Smooth muscle cell (in vitro differentiated cells): ENCODE measurements at regions not wholly inside any gene's neighbourhood (a gene's known extent, or its start where the extent isn't known, plus 50 kb on each side); places are given as distances from the start of the nearest gene placed in this dataset.
"Not testable (repeated sequence)": the region's sequence is repeated elsewhere in the genome, so short reads cannot be mapped to it uniquely, and the experiment has no call there.

Experiments used
- DNase-seq: peaks from one replicate; lab custom pipeline; 2025; ENCODE audit not compliant: unreplicated experiment; lab: John Stamatoyannopoulos, UW
- H2AFZ ChIP-seq: fragments of 200-600 bp; sonication (generic); 2 replicates; pipeline ENCODE4 v1.6.0; 2016; ENCODE audit warnings: antibody characterized with exemption, low read depth, mild to moderate bottlenecking
- H3F3A ChIP-seq: fragments of 200-600 bp; sonication (generic); 2 replicates; pipeline ENCODE4 v1.6.0; 2017; ENCODE audit warnings: antibody characterized with exemption, low read depth
- H3K27ac ChIP-seq: fragments of 200-600 bp; sonication (generic); 2 replicates; pipeline ENCODE4 v1.5.1; 2016; ENCODE audit warnings: low read depth, mild to moderate bottlenecking
- H3K27me3 ChIP-seq: fragments of 200-600 bp; sonication (generic); 2 replicates; pipeline ENCODE4 v1.6.1; 2016; ENCODE audit warnings: low read depth, mild to moderate bottlenecking
- H3K36me3 ChIP-seq: fragments of 200-600 bp; sonication (generic); 2 replicates; pipeline ENCODE4 v1.5.1; 2016; ENCODE audit warnings: low read depth
- H3K4me1 ChIP-seq: fragments of 200-600 bp; sonication (generic); 2 replicates; pipeline ENCODE4 v1.5.1; 2016; ENCODE audit warnings: low read depth
- H3K4me2 ChIP-seq: fragments of 200-600 bp; sonication (generic); 2 replicates; pipeline ENCODE4 v1.6.0; 2016; ENCODE audit warnings: mild to moderate bottlenecking
- H3K4me3 ChIP-seq: fragments of 200-600 bp; sonication (generic); 2 replicates; pipeline ENCODE4 v1.5.1; 2016; ENCODE audit warnings: mild to moderate bottlenecking
- H3K79me2 ChIP-seq: fragments of 200-600 bp; sonication (generic); 2 replicates; pipeline ENCODE4 v1.6.0; 2016; ENCODE audit warnings: low read depth, mild to moderate bottlenecking
- H3K9ac ChIP-seq: fragments of 200-600 bp; sonication (generic); 2 replicates; pipeline ENCODE4 v1.6.0; 2016; ENCODE audit warnings: low read depth
- H3K9me3 ChIP-seq: fragments of 200-600 bp; sonication (generic); replicated peaks from 2 replicates; pipeline ENCODE4 v1.5.1; 2016; ENCODE audit warnings: low read depth
- H4K20me1 ChIP-seq: fragments of 200-600 bp; sonication (generic); 2 replicates; pipeline ENCODE4 v1.6.0; 2016; ENCODE audit warnings: low read depth
- WGBS: methylation state at CpG from one replicate; pipeline ENCODE4 v1.1.7; 2016; ENCODE audit warnings: low lambda C conversion rate; 5-methylcytosine and 5-hydroxymethylcytosine counted together
- TF ChIP-seq, protein P1 (sequence below): fragments of 200-600 bp; sonication (generic); IDR thresholded peaks from 2 replicates; pipeline ENCODE4 v1.5.1; 2017; ENCODE audit warnings: borderline replicate concordance, mild to moderate bottlenecking, antibody characterized with exemption; ENCODE audit not compliant: insufficient read depth, poor library complexity, severe bottlenecking

GRCh38 chr7:84735677-84736076, 451.2 kb downstream of the SEMA3D start:
- WGBS, result 90% methylated on average over 1 of the region's 1 CpG
- no peak overlapping the region for H3K9ac ChIP-seq
- H3K27ac ChIP-seq, result no peak overlapping the region
- H3K27me3 ChIP-seq, result no peaks in the 10 kb centered on the region
- H3K4me2 ChIP-seq, result no peak overlapping the region
- DNase-seq, result no peak
- TF ChIP-seq, protein P1, sequence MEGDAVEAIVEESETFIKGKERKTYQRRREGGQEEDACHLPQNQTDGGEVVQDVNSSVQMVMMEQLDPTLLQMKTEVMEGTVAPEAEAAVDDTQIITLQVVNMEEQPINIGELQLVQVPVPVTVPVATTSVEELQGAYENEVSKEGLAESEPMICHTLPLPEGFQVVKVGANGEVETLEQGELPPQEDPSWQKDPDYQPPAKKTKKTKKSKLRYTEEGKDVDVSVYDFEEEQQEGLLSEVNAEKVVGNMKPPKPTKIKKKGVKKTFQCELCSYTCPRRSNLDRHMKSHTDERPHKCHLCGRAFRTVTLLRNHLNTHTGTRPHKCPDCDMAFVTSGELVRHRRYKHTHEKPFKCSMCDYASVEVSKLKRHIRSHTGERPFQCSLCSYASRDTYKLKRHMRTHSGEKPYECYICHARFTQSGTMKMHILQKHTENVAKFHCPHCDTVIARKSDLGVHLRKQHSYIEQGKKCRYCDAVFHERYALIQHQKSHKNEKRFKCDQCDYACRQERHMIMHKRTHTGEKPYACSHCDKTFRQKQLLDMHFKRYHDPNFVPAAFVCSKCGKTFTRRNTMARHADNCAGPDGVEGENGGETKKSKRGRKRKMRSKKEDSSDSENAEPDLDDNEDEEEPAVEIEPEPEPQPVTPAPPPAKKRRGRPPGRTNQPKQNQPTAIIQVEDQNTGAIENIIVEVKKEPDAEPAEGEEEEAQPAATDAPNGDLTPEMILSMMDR, result no peak
- no peak overlapping the region for H3K4me3 ChIP-seq
- no peak overlapping the region for H2AFZ ChIP-seq
- no peaks in the 10 kb centered on the region for H3F3A ChIP-seq
- H3K4me1 ChIP-seq, result no peaks in the 10 kb centered on the region
- no peaks in the 10 kb centered on the region for H4K20me1 ChIP-seq
- no peaks in the 10 kb centered on the region for H3K36me3 ChIP-seq
- H3K9me3 ChIP-seq, result no peaks in the 10 kb centered on the region
- no peaks in the 10 kb centered on the region for H3K79me2 ChIP-seq

DNA sequence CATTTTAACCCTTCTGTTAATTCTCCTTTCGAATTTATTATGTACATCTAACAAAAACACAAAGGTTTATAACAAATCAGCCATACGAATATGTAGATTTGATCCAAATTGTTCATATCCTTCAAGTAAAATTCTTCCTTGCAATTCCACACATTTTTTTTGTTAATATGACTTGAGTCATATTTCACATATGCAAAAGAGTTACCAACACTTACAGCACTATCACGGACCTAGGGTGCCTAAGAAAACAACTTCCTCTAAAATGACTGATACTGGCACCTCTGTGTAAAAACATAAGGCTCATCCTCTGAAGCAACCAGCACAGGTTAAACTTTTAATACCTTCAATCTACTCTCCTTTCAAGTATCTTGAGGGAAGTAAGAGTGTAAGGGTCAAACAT, 451.8 kb downstream of the SEMA3D start:
- H3K4me3 ChIP-seq, result no peak overlapping the region
- no peak overlapping the region for H3K4me2 ChIP-seq
- no peak overlapping the region for H3K27ac ChIP-seq
- no peaks in the 10 kb centered on the region for H3K27me3 ChIP-seq
- no peak overlapping the region for H3K9ac ChIP-seq
- H3F3A ChIP-seq, result no peaks in the 10 kb centered on the region
- no peaks in the 10 kb centered on the region for H4K20me1 ChIP-seq
- H2AFZ ChIP-seq, result no peak overlapping the region
- TF ChIP-seq, protein P1, result no peak
- no peaks in the 10 kb centered on the region for H3K4me1 ChIP-seq
- WGBS, result 89% methylated on average over 3 of the region's 3 CpGs
- H3K36me3 ChIP-seq, result no peaks in the 10 kb centered on the region
- DNase-seq, result no peak
- no peaks in the 10 kb centered on the region for H3K79me2 ChIP-seq
- no peaks in the 10 kb centered on the region for H3K9me3 ChIP-seq

DNA sequence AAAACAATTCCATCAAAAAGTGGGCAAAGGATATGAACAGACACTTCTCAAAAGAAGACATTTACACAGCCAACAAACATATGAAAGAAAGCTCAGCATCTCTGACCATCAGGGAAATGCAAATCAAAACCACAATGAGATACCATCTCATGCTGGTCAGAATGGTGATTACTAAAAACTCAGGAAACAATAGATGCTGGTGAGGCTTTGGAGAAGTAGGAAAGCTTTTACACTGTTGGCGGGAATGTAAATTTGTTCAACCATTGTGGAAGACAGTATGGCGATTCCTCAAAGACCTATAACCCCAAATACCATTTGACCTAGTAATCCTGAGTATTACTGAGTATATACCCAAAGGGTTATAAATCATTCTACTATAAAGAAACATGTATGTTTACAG, 452.9 kb downstream of the SEMA3D start:
- not testable (repeated sequence) for H3F3A ChIP-seq, H2AFZ ChIP-seq, H3K79me2 ChIP-seq, H3K4me2 ChIP-seq, DNase-seq, H3K36me3 ChIP-seq, H3K9ac ChIP-seq, H3K27me3 ChIP-seq, H3K9me3 ChIP-seq, H3K4me3 ChIP-seq, H4K20me1 ChIP-seq, H3K27ac ChIP-seq, H3K4me1 ChIP-seq
- WGBS, result 88% methylated on average over 2 of the region's 2 CpGs

DNA sequence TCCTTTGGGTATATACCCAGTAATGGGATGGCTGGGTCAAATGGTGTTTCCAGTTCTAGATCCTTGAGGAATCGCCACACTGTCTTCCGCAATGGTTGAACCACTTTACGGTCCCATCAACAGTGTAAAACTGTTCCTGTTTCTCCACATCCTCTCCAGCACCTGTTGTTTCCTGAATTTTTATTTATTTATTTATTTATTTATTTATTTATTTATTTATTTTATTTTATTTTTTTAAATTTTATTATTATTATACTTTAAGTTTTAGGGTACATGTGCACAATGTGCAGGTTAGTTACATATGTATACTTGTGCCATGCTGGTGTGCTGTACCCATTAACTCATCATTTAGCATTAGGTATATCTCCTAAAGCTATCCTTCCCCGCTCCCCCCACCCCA, 456.0 kb downstream of the SEMA3D start:
- H3K9ac ChIP-seq, H3F3A ChIP-seq, H3K27me3 ChIP-seq, H2AFZ ChIP-seq, H3K4me1 ChIP-seq, H4K20me1 ChIP-seq, H3K36me3 ChIP-seq, DNase-seq, H3K79me2 ChIP-seq, H3K4me3 ChIP-seq, H3K4me2 ChIP-seq, H3K9me3 ChIP-seq, H3K27ac ChIP-seq: not testable (repeated sequence)
- 87% methylated on average over 4 of the region's 4 CpGs for WGBS

GRCh38 chr7:84729284-84729683, 457.6 kb downstream of the SEMA3D start:
- 67% methylated on average over 1 of the region's 1 CpG for WGBS

More at GRCh38 chr7:84729284-84729683, 457.6 kb downstream of the SEMA3D start:
- H3K4me2 ChIP-seq, result no peak overlapping the region
- H3K36me3 ChIP-seq, result no peaks in the 10 kb centered on the region
- no peaks in the 10 kb centered on the region for H4K20me1 ChIP-seq
- H3K4me3 ChIP-seq, result no peak overlapping the region
- H3K79me2 ChIP-seq, result no peaks in the 10 kb centered on the region
- no peak for DNase-seq
- H3F3A ChIP-seq, result no peaks in the 10 kb centered on the region
- no peaks in the 10 kb centered on the region for H3K4me1 ChIP-seq
- TF ChIP-seq, protein P1, result no peak
- no peak overlapping the region for H3K27ac ChIP-seq
- H3K27me3 ChIP-seq, result no peaks in the 10 kb centered on the region
- H2AFZ ChIP-seq, result no peak overlapping the region
- no peak overlapping the region for H3K9ac ChIP-seq
- H3K9me3 ChIP-seq, result peaks cover 3% of the 10 kb centered on the region
